HG02763 (cell line): ENCODE measurements at regions not wholly inside any gene's neighbourhood (a gene's known extent, or its start where the extent isn't known, plus 50 kb on each side); places are given as distances from the start of the nearest gene placed in this dataset.

Source experiments
- ATAC-seq: cut with Tn5 transposase; IDR thresholded peaks from one replicate; pipeline ENCODE4 v1.9.1; 2021; ENCODE audit warnings: mild to moderate bottlenecking, moderate library complexity; ENCODE audit not compliant: unreplicated experiment

GRCh38 chr15:96019114-96019513, 311.4 kb upstream of the NR2F2 start:
- no peak for ATAC-seq

- ATAC-seq = no peak
Measured at GRCh38 chr15:96020133-96020532, 310.4 kb upstream of the NR2F2 start.

- no peak for ATAC-seq
Measured at GRCh38 chr15:96020797-96021196, 309.7 kb upstream of the NR2F2 start.

- no peak for ATAC-seq
Measured at GRCh38 chr15:96023081-96023480, 307.4 kb upstream of the NR2F2 start.

- ATAC-seq = no peak
Measured at GRCh38 chr15:96027501-96027900, 303.0 kb upstream of the NR2F2 start.

GRCh38 chr15:96028620-96029019, 301.9 kb upstream of the NR2F2 start:
- ATAC-seq = no peak

GRCh38 chr15:96029172-96029571, 301.3 kb upstream of the NR2F2 start:
- ATAC-seq = no peak

- no peak for ATAC-seq
Measured at GRCh38 chr15:96031426-96032110, 298.9 kb upstream of the NR2F2 start.

GRCh38 chr15:96035091-96035490, 295.4 kb upstream of the NR2F2 start:
- no peak for ATAC-seq

GRCh38 chr15:96035635-96036034, 294.9 kb upstream of the NR2F2 start:
- no peak for ATAC-seq

- no peak for ATAC-seq
Measured at GRCh38 chr15:96037584-96037983, 292.9 kb upstream of the NR2F2 start.

- no peak for ATAC-seq
Measured at GRCh38 chr15:96038131-96038530, 292.4 kb upstream of the NR2F2 start.

- ATAC-seq = no peak
Measured at GRCh38 chr15:96038650-96039049, 291.9 kb upstream of the NR2F2 start.

- ATAC-seq = no peak
Measured at GRCh38 chr15:96041982-96042733, 288.3 kb upstream of the NR2F2 start.

- peak; percentile 84 for ATAC-seq
Measured at GRCh38 chr15:96042734-96043224, 287.7 kb upstream of the NR2F2 start.

GRCh38 chr15:96043591-96044171, 286.8 kb upstream of the NR2F2 start:
- ATAC-seq = no peak

- no peak for ATAC-seq
Measured at GRCh38 chr15:96046620-96047240, 283.8 kb upstream of the NR2F2 start.

- ATAC-seq = no peak
Measured at GRCh38 chr15:96047255-96047931, 283.1 kb upstream of the NR2F2 start.

- ATAC-seq = no peak
Measured at GRCh38 chr15:96049323-96049722, 281.2 kb upstream of the NR2F2 start.

GRCh38 chr15:96049766-96050165, 280.7 kb upstream of the NR2F2 start:
- no peak for ATAC-seq

GRCh38 chr15:96051598-96051997, 278.9 kb upstream of the NR2F2 start:
- no peak for ATAC-seq
